Astrocyte of the cerebellum (primary cell): ENCODE measurements at regions not wholly inside any gene's neighbourhood (a gene's known extent, or its start where the extent isn't known, plus 50 kb on each side); places are given as distances from the start of the nearest gene placed in this dataset.

Source experiments
- DNase-seq: peaks from one replicate; pipeline ENCODE4 v3.0.0-alpha.2; 2011; ENCODE audit warnings: low read depth
- H3K4me3 ChIP-seq: 2 replicates; pipeline ENCODE4 v1.5.1; 2011; ENCODE audit warnings: mild to moderate bottlenecking, low read depth, low read length, moderate library complexity
- in situ Hi-C: cut with HindIII; loops from 2 replicates; pipeline ENCODE4 v1.10.0; 2017; ENCODE audit warnings: low sequenced_read_pairs
- TF ChIP-seq, protein P1 (sequence below): IDR thresholded peaks from 2 replicates; pipeline ENCODE4 v1.5.1; 2012; ENCODE audit warnings: low read length, low read depth, moderate library complexity, mild to moderate bottlenecking; ENCODE audit errors: missing control alignments

DNA sequence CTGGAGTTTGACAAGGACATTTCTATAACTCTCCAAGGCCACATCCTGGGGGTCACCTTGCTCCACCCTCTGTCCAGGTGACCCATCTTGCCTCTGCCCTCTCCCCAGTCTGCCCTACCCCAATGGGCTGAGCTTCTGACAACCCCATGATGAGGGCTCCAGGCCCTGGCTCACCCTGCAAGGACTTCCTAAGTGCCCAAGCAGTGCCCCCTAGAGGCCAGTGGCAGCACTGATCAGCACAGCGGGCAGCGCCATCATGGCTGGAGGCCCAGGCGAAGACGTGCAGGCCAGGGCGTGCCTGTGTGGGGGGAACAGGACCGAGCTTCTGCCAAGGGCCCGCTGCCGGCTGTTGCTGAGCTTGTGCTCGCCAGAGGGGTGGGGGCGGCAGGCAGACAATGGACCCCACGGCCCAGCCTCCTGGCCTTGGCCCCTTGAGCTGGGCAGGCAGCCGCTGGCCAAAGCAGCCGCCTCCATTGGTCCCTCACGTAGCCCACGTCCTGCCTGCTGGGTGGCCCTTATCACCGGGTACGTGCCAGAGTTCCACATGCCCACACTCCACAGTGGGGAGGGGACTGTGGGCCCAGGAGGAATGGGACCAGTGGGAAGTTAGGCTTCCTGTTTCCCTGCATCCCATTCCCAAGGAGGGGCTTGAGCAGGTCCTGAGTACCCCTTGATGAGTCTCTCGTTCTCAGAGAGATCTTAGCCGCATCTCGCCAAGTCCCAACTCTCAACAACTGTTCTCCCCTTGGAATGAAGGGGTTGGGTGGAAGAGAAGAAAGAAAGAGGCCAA, 64.3 kb downstream of the MRPL14 start:
- in situ Hi-C loops, result loop anchor here (5.0 kb wide), 1 partner anchor 51 kb away; no protein-coding TSS in a partner anchor
- DNase-seq, result no peak
- H3K4me3 ChIP-seq, result no peak overlapping the region
- TF ChIP-seq, protein P1, sequence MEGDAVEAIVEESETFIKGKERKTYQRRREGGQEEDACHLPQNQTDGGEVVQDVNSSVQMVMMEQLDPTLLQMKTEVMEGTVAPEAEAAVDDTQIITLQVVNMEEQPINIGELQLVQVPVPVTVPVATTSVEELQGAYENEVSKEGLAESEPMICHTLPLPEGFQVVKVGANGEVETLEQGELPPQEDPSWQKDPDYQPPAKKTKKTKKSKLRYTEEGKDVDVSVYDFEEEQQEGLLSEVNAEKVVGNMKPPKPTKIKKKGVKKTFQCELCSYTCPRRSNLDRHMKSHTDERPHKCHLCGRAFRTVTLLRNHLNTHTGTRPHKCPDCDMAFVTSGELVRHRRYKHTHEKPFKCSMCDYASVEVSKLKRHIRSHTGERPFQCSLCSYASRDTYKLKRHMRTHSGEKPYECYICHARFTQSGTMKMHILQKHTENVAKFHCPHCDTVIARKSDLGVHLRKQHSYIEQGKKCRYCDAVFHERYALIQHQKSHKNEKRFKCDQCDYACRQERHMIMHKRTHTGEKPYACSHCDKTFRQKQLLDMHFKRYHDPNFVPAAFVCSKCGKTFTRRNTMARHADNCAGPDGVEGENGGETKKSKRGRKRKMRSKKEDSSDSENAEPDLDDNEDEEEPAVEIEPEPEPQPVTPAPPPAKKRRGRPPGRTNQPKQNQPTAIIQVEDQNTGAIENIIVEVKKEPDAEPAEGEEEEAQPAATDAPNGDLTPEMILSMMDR, result peak; percentile 52

DNA sequence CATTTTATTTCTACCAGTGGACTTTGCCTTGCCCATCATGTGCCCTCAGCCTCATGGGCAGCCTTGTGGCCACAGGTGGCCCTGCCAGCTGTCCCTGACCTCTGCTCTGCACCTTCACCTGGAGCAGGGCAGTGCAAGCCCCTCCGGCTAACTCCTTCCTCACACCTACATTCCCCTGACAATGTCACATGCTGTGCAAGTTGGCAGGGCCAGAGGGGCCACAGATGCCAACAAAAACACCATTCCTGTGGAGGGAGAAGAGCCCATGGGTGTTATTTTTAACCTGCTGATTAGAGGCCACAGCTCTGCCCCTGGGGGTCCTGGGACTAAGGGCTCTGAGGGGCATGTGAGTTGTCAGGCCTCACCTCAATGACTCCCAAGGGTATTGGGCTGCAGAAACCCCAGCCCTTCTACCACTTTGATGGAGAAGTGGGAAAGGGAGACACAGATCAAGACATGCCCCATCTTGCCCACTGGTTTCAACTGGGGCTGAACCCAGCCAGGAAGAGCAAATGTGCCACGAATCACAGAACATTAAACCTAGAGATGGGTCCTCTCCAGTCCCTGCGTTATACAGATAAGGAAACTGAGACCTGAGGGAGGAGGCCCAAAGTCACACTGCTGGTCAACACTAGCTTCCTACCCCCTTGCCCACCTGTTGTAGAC, 65.0 kb downstream of the MRPL14 start:
- in situ Hi-C loops, result loop anchor here (5.0 kb wide), 1 partner anchor 50 kb away; no protein-coding TSS in a partner anchor
- TF ChIP-seq, protein P1, result no peak
- DNase-seq, result no peak
- no peak overlapping the region for H3K4me3 ChIP-seq

DNA sequence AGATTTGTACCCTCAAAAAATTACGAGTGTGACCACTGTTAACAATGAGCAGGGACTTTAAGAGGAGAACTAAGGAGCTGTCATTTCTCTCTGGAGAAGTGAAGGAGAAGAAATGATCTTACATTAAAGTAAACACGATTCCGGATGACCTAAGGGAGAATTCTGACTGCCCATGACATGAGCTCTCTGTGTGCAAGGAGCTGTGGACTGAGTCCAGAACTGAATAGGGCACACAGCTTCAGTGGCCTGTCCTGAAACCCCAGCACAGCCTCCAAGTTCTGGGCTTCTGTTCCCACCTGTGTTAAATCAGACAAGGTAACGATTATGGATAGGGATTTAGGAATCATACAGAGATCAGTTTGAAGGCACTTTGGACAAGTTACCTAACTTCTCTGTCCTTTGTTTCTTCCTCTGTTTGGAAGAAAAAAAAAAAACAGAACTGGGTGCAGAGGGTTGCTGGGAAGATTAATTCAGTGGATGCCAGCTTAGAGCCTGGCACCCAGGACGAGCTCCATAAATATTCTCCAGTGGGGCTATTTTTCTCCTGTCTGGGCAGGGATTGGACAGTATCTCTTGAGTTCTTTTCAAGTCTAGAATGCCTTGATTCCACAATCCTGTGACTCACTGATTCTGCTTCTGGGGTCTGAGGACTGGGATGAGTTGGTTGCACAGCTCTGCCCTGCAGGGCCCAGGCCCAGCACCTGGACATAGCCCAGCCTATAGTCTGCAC, 65.7 kb downstream of the MRPL14 start:
- no peak overlapping the region for H3K4me3 ChIP-seq
- no peak for DNase-seq
- TF ChIP-seq, protein P1, result no peak
- in situ Hi-C loops, result loop anchor here (5.0 kb wide), 1 partner anchor 49 kb away; no protein-coding TSS in a partner anchor

DNA sequence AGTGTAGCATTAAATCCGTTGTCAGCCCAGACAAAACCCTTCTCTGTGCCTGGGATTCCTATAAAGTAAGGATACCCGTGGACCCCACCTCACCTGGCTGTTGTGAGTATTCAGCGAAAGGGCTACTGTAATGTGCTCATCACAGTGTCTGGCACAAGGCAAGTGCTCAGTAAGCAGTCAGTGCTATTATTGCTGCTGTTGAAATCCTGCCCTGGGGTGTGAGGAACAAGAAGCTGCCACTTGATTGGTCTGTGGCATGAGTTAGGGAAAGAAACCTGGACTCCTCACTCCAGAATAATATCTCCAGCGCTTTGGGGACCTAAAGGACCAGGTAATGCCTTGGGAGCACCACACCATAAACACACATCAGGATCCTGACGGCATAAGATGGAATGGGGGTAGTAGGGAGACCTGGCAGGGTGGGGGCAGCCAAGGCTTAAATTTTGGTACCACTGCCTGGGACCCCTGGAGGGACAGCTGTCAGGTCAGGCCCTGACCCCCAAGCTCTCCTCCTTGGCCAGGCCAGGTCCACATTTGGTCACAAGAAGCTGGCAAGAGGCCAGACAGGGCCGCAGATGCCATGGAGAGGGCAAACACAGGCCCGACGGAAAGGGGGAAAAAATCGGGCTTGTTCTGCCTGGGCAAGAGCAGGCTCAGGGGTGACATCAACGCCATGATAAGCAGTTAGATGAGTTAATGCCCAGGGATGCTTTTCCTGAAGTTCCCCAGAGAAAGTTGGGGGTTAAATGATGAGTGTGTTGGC, 66.5 kb downstream of the MRPL14 start:
- TF ChIP-seq, protein P1, result no peak
- in situ Hi-C loops, result loop anchor here (5.0 kb wide), 1 partner anchor 48 kb away; no protein-coding TSS in a partner anchor
- no peak for DNase-seq
- no peak overlapping the region for H3K4me3 ChIP-seq

DNA sequence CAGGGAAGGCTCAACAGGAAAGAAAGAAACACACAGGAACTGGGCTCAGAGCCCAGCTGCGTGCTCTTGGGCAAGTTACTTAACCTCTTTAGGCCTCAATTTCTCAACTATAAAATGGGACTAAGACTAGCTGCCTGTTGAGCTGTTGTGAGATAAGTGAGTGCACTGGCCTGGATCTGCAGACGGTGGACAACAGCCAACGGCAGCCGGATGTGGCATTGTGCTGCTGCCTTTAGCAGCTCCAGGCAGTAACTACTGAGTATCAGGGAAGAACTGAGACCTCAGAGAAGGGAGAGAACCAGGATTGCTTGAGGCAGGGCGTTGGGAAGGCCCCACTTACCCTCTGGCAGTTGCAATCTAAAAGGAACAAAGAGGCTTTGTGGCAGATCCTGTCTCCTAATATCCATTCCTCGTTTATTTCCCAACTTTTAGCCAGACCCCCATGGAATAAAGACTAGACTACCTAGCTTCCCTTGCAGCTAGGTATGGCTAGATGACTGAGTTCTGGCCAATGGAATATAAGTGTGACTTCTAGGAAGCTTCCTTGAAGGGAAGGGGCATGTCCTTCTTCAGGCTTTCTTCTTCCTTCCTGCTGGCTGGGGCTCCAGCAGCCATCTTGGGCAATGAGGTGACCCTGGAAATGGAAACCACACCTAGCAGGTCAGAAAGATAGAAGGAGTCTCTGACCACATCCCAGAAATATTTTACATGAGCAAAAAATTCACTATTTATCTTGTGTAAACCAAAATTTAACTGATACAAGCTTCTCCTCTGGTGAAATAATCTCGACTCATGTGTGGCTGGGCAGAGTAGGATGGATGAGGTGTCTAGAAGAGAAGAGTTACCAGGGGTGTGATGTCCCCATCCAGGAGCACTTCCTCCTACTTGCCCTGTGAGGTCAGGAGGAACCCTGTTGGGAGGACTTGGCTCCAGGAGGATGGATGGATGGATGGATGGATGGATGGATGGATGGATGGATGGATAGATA, 67.6 kb downstream of the MRPL14 start:
- in situ Hi-C loops, result loop anchor here (5.0 kb wide), 1 partner anchor 47 kb away; no protein-coding TSS in a partner anchor
- TF ChIP-seq, protein P1, result no peak
- no peak overlapping the region for H3K4me3 ChIP-seq
- no peak for DNase-seq
